ENCODE measurements at regions not wholly inside any gene's neighbourhood (a gene's known extent, or its start where the extent isn't known, plus 50 kb on each side); places are given as distances from the start of the nearest gene placed in this dataset.

DNA sequence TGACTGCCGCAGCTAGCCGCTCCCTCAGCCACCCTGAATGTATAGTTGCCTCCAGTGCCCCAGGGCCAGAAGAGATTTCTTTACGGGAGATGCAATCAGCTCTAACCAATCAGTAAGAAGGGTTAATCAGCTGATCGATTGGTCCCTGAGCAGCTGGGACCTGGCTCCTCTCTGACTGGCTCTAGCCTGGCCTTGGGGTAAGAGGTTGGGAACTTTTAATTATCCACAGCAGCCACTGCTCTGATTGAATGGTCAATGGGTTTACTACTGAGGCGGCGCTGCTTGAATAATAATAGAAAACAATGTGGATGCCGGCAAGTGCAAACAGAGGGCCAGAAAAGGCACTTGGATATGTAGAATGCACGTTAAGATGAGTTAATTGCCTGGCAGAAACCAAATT, 99.8 kb downstream of the TFAP2A start:
- no peak for FAIRE-seq
- intact Hi-C loops (cut with micrococcal nuclease) (no loop called here), dilution Hi-C loops (cut with MboI; ENCODE audit: extremely low pct_ligation_motif_present, low sequenced_read_pairs) (no loop called here)

DNA sequence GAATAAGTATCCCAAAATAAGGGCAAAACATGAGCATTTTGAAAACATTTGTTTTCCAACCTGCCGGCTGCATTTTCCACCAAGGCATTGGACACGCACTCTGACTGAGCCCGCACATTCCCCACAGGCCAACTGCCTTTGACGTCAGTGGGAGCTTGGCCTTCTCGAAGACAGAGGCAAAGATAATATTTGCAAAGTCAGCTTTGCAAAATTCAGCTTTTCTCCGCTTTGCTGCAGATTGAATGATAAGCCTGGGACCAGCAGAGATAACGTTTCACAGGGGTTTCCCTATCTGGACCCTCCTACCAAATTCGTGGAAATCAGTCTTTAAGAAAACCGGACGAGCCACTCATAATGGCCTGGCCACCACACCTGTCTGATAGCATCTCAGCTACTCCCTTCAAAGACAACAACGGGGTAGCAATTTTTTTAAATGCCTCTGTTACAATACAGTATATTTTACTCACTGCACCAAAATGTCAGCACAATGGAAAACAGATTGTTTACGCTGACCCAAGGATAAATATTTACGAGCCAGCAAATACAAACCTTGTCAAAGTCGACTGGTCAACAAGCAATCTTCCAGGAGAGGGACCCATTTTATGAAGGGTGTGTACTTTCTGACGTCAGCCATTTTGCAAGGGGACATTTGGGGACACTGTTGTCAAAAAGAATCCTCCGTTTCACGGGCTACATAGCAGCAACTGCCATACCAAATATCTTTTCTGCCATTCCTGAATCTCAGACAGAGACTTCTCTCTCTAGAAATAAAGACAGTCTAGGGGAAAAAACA, 100.5 kb downstream of the TFAP2A start:
- no peaks in the 10 kb centered on the region for H4K20me1 ChIP-seq (replicated peaks; ENCODE audit: control insufficient read depth, extremely low read depth, insufficient read depth, low read length)
- TF ChIP-seq, protein P1, sequence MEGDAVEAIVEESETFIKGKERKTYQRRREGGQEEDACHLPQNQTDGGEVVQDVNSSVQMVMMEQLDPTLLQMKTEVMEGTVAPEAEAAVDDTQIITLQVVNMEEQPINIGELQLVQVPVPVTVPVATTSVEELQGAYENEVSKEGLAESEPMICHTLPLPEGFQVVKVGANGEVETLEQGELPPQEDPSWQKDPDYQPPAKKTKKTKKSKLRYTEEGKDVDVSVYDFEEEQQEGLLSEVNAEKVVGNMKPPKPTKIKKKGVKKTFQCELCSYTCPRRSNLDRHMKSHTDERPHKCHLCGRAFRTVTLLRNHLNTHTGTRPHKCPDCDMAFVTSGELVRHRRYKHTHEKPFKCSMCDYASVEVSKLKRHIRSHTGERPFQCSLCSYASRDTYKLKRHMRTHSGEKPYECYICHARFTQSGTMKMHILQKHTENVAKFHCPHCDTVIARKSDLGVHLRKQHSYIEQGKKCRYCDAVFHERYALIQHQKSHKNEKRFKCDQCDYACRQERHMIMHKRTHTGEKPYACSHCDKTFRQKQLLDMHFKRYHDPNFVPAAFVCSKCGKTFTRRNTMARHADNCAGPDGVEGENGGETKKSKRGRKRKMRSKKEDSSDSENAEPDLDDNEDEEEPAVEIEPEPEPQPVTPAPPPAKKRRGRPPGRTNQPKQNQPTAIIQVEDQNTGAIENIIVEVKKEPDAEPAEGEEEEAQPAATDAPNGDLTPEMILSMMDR (IDR thresholded peaks at IDR 0.05; ENCODE audit: extremely low read depth in 1 of 2, insufficient read depth in 1 of 2, low read depth in 1 of 2, low read length in 2 of 2), result no peak
- TF ChIP-seq, protein P2, sequence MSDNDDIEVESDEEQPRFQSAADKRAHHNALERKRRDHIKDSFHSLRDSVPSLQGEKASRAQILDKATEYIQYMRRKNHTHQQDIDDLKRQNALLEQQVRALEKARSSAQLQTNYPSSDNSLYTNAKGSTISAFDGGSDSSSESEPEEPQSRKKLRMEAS (IDR thresholded peaks at IDR 0.05; ENCODE audit: insufficient read depth, insufficient read length), result no peak
- no peak for TF ChIP-seq FOS (IDR thresholded peaks at IDR 0.05; ENCODE audit: borderline replicate concordance, insufficient read depth, low read length)
- TF ChIP-seq EZH2 (IDR thresholded peaks at IDR 0.05; ENCODE audit: borderline replicate concordance, low read depth, low read length, severe bottlenecking), result no peak
- no peak for TF ChIP-seq GATA2 (IDR thresholded peaks at IDR 0.05; ENCODE audit: insufficient read depth, insufficient read length, low read depth, low read length)
- TF ChIP-seq POLR2AphosphoS5 (IDR thresholded peaks at IDR 0.05; ENCODE audit: insufficient read depth, low read depth, low read length), result no peak
- no peak for TF ChIP-seq POLR2A (IDR thresholded peaks at IDR 0.05; ENCODE audit: low read depth, low read length)
- TF ChIP-seq MYC (IDR thresholded peaks at IDR 0.05; ENCODE audit: low read depth, low read length), result no peak
- TF ChIP-seq JUN (IDR thresholded peaks at IDR 0.05; ENCODE audit: borderline replicate concordance, insufficient read depth, insufficient read length, low read depth), result no peak
- H3K4me3 ChIP-seq (replicated peaks in 1 of 3; ENCODE audit: insufficient read depth in 1 of 3, low read depth in 1 of 3, low read length in 3 of 3), result no peak overlapping the region
- no peaks in the 10 kb centered on the region for H3K9me1 ChIP-seq (replicated peaks; ENCODE audit: control insufficient read depth, extremely low read depth, insufficient read depth, low read length)
- no peaks in the 10 kb centered on the region for H3K79me2 ChIP-seq (ENCODE audit: control insufficient read depth, insufficient read depth, low read length)
- H3K4me2 ChIP-seq (ENCODE audit: insufficient read depth, low read length), result no peak overlapping the region
- H3K27me3 ChIP-seq (ENCODE audit: control insufficient read depth in 2 of 2, insufficient read depth in 2 of 2, low read length in 2 of 2), result no peaks in the 10 kb centered on the region
- dilution Hi-C loops (cut with MboI; ENCODE audit: extremely low pct_ligation_motif_present, low sequenced_read_pairs), result no loop called here
- no peak for FAIRE-seq
- H3K9ac ChIP-seq (replicated peaks; ENCODE audit: extremely low read depth, insufficient read depth, low read length), result no peak overlapping the region
- no peaks in the 10 kb centered on the region for H3K36me3 ChIP-seq (ENCODE audit: control insufficient read depth in 2 of 2, extremely low read depth in 1 of 2, insufficient read depth in 2 of 2, low read length in 2 of 2)
- no peaks in the 10 kb centered on the region for H3K4me1 ChIP-seq (ENCODE audit: control insufficient read depth, extremely low read depth, insufficient read depth, low read length)
- no peak overlapping the region for H3K27ac ChIP-seq (ENCODE audit: insufficient read depth, low read depth, low read length)
- DNase-seq (ENCODE audit: low read depth, low spot score), result no peak
- H3K9me3 ChIP-seq (replicated peaks; ENCODE audit: control insufficient read depth, insufficient read depth, low read length), result peaks cover 2% of the 10 kb centered on the region
- H2AFZ ChIP-seq (ENCODE audit: low read depth, low read length), result no peak overlapping the region
- intact Hi-C loops (cut with micrococcal nuclease), result no loop called here
- BruUV-seq (replicated peaks), result no TSS peak
- POLR2A ChIA-PET, result interaction anchor here (0.8 kb wide), 1 partner anchor 904 kb away, joined by 3 read pairs; no protein-coding TSS in a partner anchor
- CTCF ChIA-PET, result no interaction called here

More for the DNA sequence above, 99.8 kb downstream of the TFAP2A start:
- H3K4me1 ChIP-seq (ENCODE audit: control insufficient read depth, extremely low read depth, insufficient read depth, low read length), result no peaks in the 10 kb centered on the region
- H3K27me3 ChIP-seq (ENCODE audit: control insufficient read depth in 2 of 2, insufficient read depth in 2 of 2, low read length in 2 of 2), result no peaks in the 10 kb centered on the region
- no peak overlapping the region for H3K4me3 ChIP-seq (replicated peaks in 1 of 3; ENCODE audit: insufficient read depth in 1 of 3, low read depth in 1 of 3, low read length in 3 of 3)
- no peak for DNase-seq (ENCODE audit: low read depth, low spot score)
- no peak overlapping the region for H3K9ac ChIP-seq (replicated peaks; ENCODE audit: extremely low read depth, insufficient read depth, low read length)
- no peaks in the 10 kb centered on the region for H3K9me1 ChIP-seq (replicated peaks; ENCODE audit: control insufficient read depth, extremely low read depth, insufficient read depth, low read length)
- H2AFZ ChIP-seq (ENCODE audit: low read depth, low read length), result no peak overlapping the region
- H4K20me1 ChIP-seq (replicated peaks; ENCODE audit: control insufficient read depth, extremely low read depth, insufficient read depth, low read length), result no peaks in the 10 kb centered on the region
- H3K9me3 ChIP-seq (replicated peaks; ENCODE audit: control insufficient read depth, insufficient read depth, low read length), result peaks cover 2% of the 10 kb centered on the region
- no TSS peak for BruUV-seq (replicated peaks)
- no peaks in the 10 kb centered on the region for H3K79me2 ChIP-seq (ENCODE audit: control insufficient read depth, insufficient read depth, low read length)
- H3K27ac ChIP-seq (ENCODE audit: insufficient read depth, low read depth, low read length), result no peak overlapping the region
- ChIA-PET CTCF (no interaction called here), POLR2A (no interaction called here)
- no peaks in the 10 kb centered on the region for H3K36me3 ChIP-seq (ENCODE audit: control insufficient read depth in 2 of 2, extremely low read depth in 1 of 2, insufficient read depth in 2 of 2, low read length in 2 of 2)
- TF ChIP-seq GATA2 (IDR thresholded peaks at IDR 0.05; ENCODE audit: insufficient read depth, insufficient read length, low read depth, low read length) (no peak), POLR2A (IDR thresholded peaks at IDR 0.05; ENCODE audit: low read depth, low read length) (no peak), JUN (IDR thresholded peaks at IDR 0.05; ENCODE audit: borderline replicate concordance, insufficient read depth, insufficient read length, low read depth) (no peak)
- TF ChIP-seq, protein P2 (IDR thresholded peaks at IDR 0.05; ENCODE audit: insufficient read depth, insufficient read length), result no peak
- no peak overlapping the region for H3K4me2 ChIP-seq (ENCODE audit: insufficient read depth, low read length)
